HL-60 (cell line): ENCODE measurements at regions not wholly inside any gene's neighbourhood (a gene's known extent, or its start where the extent isn't known, plus 50 kb on each side); places are given as distances from the start of the nearest gene placed in this dataset.

Source experiments
- DNase-seq, 2 experiments: peaks; one replicate each; pipeline ENCODE4 v3.0.0-alpha.2; 2010 to 2020; ENCODE audit warnings: low read depth in 1 of 2, low spot score in 1 of 2
- H3K27ac ChIP-seq: fragments of 250-450 bp; sonication (Bioruptor Pico); replicated peaks from 2 replicates; pipeline ENCODE4 v1.5.1; 2020; ENCODE audit warnings: mild to moderate bottlenecking, moderate library complexity
- H3K27me3 ChIP-seq: fragments of 250-450 bp; sonication (Bioruptor Pico); 2 replicates; pipeline ENCODE4 v1.5.1; 2021; ENCODE audit warnings: mild to moderate bottlenecking, moderate library complexity; ENCODE audit not compliant: insufficient read depth, poor library complexity, severe bottlenecking
- H3K4me3 ChIP-seq: replicated peaks from 2 replicates; pipeline ENCODE4 v1.5.1; 2011; ENCODE audit warnings: mild to moderate bottlenecking, control low read depth, low read length; ENCODE audit not compliant: insufficient read depth
- GABPA ChIP-seq: IDR thresholded peaks from 2 replicates; pipeline ENCODE4 v1.6.1; 2012; ENCODE audit warnings: low read depth
- POLR2AphosphoS5 ChIP-seq: IDR thresholded peaks from 2 replicates; pipeline ENCODE4 v1.6.1; 2012; ENCODE audit warnings: low read depth
- SPI1 ChIP-seq: IDR thresholded peaks from 2 replicates; pipeline ENCODE4 v1.6.1; 2012; ENCODE audit warnings: low read depth, mild to moderate bottlenecking, borderline replicate concordance
- TF ChIP-seq, protein P1 (sequence below): IDR thresholded peaks from one replicate; pipeline ENCODE4 v1.5.1; 2011; ENCODE audit warnings: low read length, control low read depth, inconsistent platforms; ENCODE audit not compliant: insufficient read depth
- TF ChIP-seq, protein P2 (sequence below): IDR thresholded peaks from 2 replicates; pipeline ENCODE4 v1.6.1; 2012; ENCODE audit warnings: low read depth; ENCODE audit not compliant: insufficient replicate concordance

DNA sequence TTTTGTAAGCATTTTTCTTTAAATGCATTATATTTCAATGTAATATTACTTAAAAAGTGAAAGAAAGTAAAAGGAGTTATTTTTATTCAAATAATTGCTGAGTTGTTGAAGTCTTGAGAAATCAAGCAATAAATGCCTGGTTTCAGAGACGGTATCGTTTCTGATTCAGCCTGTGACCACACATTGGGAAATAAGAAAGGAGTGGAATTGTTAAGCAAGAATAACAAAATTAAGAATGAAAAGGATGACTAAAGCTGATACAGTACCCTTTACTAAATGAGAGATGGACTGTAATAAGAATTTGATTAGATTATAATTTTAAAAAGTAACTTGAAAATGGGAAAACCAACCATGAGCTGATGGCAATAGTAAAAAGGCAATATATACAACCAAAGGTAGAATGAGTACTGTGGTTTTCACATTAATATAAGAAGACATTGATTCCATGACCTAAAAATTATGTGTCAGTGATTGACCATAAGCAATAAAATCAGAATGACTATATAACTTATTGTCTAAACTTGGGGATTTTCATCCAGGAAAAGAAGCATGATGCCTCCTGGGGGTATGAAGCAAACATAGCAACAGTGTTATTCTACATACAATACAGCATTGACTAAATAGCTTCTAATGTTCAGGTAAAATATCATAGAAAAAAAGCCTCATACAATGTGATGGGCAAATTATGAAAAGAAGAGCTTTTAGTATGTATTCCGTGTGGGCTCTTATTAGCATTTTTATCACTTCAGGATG, 101.9 kb upstream of the PRDM9 start:
- peak in 1 of 2 experiments; percentile 25 for DNase-seq
- Histone ChIP-seq H3K27me3 (no peaks in the 10 kb centered on the region), H3K4me3 (no peak overlapping the region), H3K27ac (no peak overlapping the region)
- TF ChIP-seq, protein P1, sequence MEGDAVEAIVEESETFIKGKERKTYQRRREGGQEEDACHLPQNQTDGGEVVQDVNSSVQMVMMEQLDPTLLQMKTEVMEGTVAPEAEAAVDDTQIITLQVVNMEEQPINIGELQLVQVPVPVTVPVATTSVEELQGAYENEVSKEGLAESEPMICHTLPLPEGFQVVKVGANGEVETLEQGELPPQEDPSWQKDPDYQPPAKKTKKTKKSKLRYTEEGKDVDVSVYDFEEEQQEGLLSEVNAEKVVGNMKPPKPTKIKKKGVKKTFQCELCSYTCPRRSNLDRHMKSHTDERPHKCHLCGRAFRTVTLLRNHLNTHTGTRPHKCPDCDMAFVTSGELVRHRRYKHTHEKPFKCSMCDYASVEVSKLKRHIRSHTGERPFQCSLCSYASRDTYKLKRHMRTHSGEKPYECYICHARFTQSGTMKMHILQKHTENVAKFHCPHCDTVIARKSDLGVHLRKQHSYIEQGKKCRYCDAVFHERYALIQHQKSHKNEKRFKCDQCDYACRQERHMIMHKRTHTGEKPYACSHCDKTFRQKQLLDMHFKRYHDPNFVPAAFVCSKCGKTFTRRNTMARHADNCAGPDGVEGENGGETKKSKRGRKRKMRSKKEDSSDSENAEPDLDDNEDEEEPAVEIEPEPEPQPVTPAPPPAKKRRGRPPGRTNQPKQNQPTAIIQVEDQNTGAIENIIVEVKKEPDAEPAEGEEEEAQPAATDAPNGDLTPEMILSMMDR, result no peak
- no peak for TF ChIP-seq GABPA
- TF ChIP-seq, protein P2, sequence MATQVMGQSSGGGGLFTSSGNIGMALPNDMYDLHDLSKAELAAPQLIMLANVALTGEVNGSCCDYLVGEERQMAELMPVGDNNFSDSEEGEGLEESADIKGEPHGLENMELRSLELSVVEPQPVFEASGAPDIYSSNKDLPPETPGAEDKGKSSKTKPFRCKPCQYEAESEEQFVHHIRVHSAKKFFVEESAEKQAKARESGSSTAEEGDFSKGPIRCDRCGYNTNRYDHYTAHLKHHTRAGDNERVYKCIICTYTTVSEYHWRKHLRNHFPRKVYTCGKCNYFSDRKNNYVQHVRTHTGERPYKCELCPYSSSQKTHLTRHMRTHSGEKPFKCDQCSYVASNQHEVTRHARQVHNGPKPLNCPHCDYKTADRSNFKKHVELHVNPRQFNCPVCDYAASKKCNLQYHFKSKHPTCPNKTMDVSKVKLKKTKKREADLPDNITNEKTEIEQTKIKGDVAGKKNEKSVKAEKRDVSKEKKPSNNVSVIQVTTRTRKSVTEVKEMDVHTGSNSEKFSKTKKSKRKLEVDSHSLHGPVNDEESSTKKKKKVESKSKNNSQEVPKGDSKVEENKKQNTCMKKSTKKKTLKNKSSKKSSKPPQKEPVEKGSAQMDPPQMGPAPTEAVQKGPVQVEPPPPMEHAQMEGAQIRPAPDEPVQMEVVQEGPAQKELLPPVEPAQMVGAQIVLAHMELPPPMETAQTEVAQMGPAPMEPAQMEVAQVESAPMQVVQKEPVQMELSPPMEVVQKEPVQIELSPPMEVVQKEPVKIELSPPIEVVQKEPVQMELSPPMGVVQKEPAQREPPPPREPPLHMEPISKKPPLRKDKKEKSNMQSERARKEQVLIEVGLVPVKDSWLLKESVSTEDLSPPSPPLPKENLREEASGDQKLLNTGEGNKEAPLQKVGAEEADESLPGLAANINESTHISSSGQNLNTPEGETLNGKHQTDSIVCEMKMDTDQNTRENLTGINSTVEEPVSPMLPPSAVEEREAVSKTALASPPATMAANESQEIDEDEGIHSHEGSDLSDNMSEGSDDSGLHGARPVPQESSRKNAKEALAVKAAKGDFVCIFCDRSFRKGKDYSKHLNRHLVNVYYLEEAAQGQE, result no peak
- no peak for TF ChIP-seq SPI1

GRCh38 chr5:23402585-23402984, 104.8 kb upstream of the PRDM9 start:
- DNase-seq, result no peak
- Histone ChIP-seq H3K4me3 (no peak overlapping the region), H3K27me3 (no peaks in the 10 kb centered on the region), H3K27ac (no peak overlapping the region)
- TF ChIP-seq, protein P2, result no peak
- TF ChIP-seq GABPA (no peak), POLR2AphosphoS5 (no peak)

- DNase-seq, result no peak
- TF ChIP-seq GABPA (no peak), POLR2AphosphoS5 (no peak), SPI1 (no peak)
- TF ChIP-seq, protein P2, result no peak
- TF ChIP-seq, protein P1, result no peak
- Histone ChIP-seq H3K27ac (no peak overlapping the region), H3K27me3 (no peaks in the 10 kb centered on the region), H3K4me3 (no peak overlapping the region)
Observed at GRCh38 chr5:23400951-23401350, 106.5 kb upstream of the PRDM9 start.
